Fibroblast of lung (primary cell): ENCODE measurements at regions not wholly inside any gene's neighbourhood (a gene's known extent, or its start where the extent isn't known, plus 50 kb on each side); places are given as distances from the start of the nearest gene placed in this dataset.

Experiments used
- DNase-seq, 2 donors: peaks; one replicate each; pipeline versions ENCODE4 v3.0.0 to v3.0.0-alpha.2; 2010; ENCODE audit warnings: low read depth in 2 of 2
- H2AFZ ChIP-seq: 2 replicates; pipeline ENCODE4 v1.5.1; 2012; ENCODE audit warnings: low read length, control low read depth, inconsistent platforms
- H3K27ac ChIP-seq: 2 replicates; pipeline ENCODE4 v1.5.1; 2011; ENCODE audit warnings: low read length, control low read depth; ENCODE audit not compliant: insufficient read depth
- H3K27me3 ChIP-seq: 2 replicates; pipeline ENCODE4 v1.5.1; 2011; ENCODE audit warnings: mild to moderate bottlenecking, low read length; ENCODE audit not compliant: control insufficient read depth, insufficient read depth
- H3K36me3 ChIP-seq: 2 replicates; pipeline ENCODE4 v1.5.1; 2011; ENCODE audit warnings: low read length; ENCODE audit not compliant: control insufficient read depth, insufficient read depth
- H3K4me1 ChIP-seq: 2 replicates; pipeline ENCODE4 v1.5.1; 2011; ENCODE audit warnings: low read length; ENCODE audit not compliant: control insufficient read depth, insufficient read depth; ENCODE audit errors: extremely low read depth
- H3K4me2 ChIP-seq: 2 replicates; pipeline ENCODE4 v1.5.1; 2011; ENCODE audit warnings: low read length, control low read depth; ENCODE audit not compliant: insufficient read depth; ENCODE audit errors: extremely low read depth
- H3K4me3 ChIP-seq, 4 experiments: fragments of 200-600 bp in 1 of 4; sonication (generic) in 1 of 4; replicated peaks in 1 of 4; 2 replicates each; pipeline ENCODE4 v1.5.1; 2011 to 2016; ENCODE audit warnings: low read length in 4 of 4, low read depth in 3 of 4, mild to moderate bottlenecking in 3 of 4, control low read depth in 2 of 4, inconsistent platforms in 1 of 4, mixed read lengths in 1 of 4; ENCODE audit not compliant: insufficient read depth in 1 of 4; ENCODE audit errors: control extremely low read depth in 1 of 4
- H3K79me2 ChIP-seq: 2 replicates; pipeline ENCODE4 v1.5.1; 2012; ENCODE audit warnings: mild to moderate bottlenecking, low read length, inconsistent platforms; ENCODE audit not compliant: control insufficient read depth, insufficient read depth
- H3K9ac ChIP-seq: 2 replicates; pipeline ENCODE4 v1.5.1; 2011; ENCODE audit warnings: mild to moderate bottlenecking, low read length, control low read depth; ENCODE audit not compliant: insufficient read depth
- H3K9me3 ChIP-seq: 2 replicates; pipeline ENCODE4 v1.5.1; 2012; ENCODE audit warnings: low read depth, low read length; ENCODE audit not compliant: control insufficient read depth, insufficient read depth
- H4K20me1 ChIP-seq: 2 replicates; pipeline ENCODE4 v1.5.1; 2011; ENCODE audit warnings: low read length; ENCODE audit not compliant: control insufficient read depth, insufficient read depth; ENCODE audit errors: extremely low read depth
- CTCF ChIP-seq, 2 donors: IDR thresholded peaks in 1 of 2; conservative IDR thresholded peaks in 1 of 2; 1 replicate in 1 of 2; 2 replicates in 1 of 2; pipeline ENCODE4 v1.5.1; 2011 to 2012; ENCODE audit warnings: low read length in 2 of 2, control low read depth in 1 of 2, inconsistent platforms in 1 of 2, low read depth in 1 of 2, mild to moderate bottlenecking in 1 of 2
- EZH2 ChIP-seq: IDR thresholded peaks from 2 replicates; pipeline ENCODE4 v1.5.1; 2012; ENCODE audit warnings: low read length, control low read depth, mild to moderate bottlenecking; ENCODE audit errors: missing control alignments

GRCh38 chr3:56970461-56970879 lies 90.0 kb upstream of the SPATA12 start:
- H3K27me3 ChIP-seq: no peaks in the 10 kb centered on the region
- peak in 1 of 2 donors; percentile 56 for DNase-seq
- no peaks in the 10 kb centered on the region for H3K4me1 ChIP-seq
- H3K36me3 ChIP-seq: no peaks in the 10 kb centered on the region
- no peaks in the 10 kb centered on the region for H3K9me3 ChIP-seq
- no peak overlapping the region for H2AFZ ChIP-seq
- H3K27ac ChIP-seq: no peak overlapping the region
- no peak for TF ChIP-seq EZH2
- no peak for TF ChIP-seq CTCF (conservative IDR thresholded peaks at IDR 0.05 in 1 of 2, IDR thresholded peaks at IDR 0.05 in 1 of 2; ENCODE audit: low read depth in 1 of 2, low read length in 2 of 2)
- no peak overlapping the region for H3K9ac ChIP-seq
- H3K4me3 ChIP-seq: no peak overlapping the region
- no peak overlapping the region for H3K4me2 ChIP-seq
- H4K20me1 ChIP-seq: no peaks in the 10 kb centered on the region
- H3K79me2 ChIP-seq: no peaks in the 10 kb centered on the region

GRCh38 chr3:56969851-56970250 lies 90.6 kb upstream of the SPATA12 start:
- Histone ChIP-seq H3K4me1 (no peaks in the 10 kb centered on the region), H3K27me3 (no peaks in the 10 kb centered on the region), H3K9ac (no peak overlapping the region), H2AFZ (no peak overlapping the region), H3K36me3 (no peaks in the 10 kb centered on the region), H3K9me3 (no peaks in the 10 kb centered on the region), H3K79me2 (no peaks in the 10 kb centered on the region), H4K20me1 (no peaks in the 10 kb centered on the region), H3K4me2 (no peak overlapping the region), H3K27ac (no peak overlapping the region), H3K4me3 (no peak overlapping the region)
- TF ChIP-seq EZH2: no peak
- DNase-seq: peak in 1 of 2 donors; percentile 50

GRCh38 chr3:56966509-56966908 lies 94.0 kb upstream of the SPATA12 start:
- Histone ChIP-seq H3K4me3 (no peak overlapping the region), H3K27me3 (no peaks in the 10 kb centered on the region)
- DNase-seq: no peak

More at GRCh38 chr3:56966509-56966908, 94.0 kb upstream of the SPATA12 start:
- Histone ChIP-seq H4K20me1 (no peaks in the 10 kb centered on the region), H3K4me2 (no peak overlapping the region), H3K9me3 (no peaks in the 10 kb centered on the region), H2AFZ (no peak overlapping the region), H3K27ac (no peak overlapping the region), H3K79me2 (no peaks in the 10 kb centered on the region), H3K4me1 (no peaks in the 10 kb centered on the region), H3K9ac (no peak overlapping the region), H3K36me3 (no peaks in the 10 kb centered on the region)
- TF ChIP-seq CTCF (conservative IDR thresholded peaks at IDR 0.05 in 1 of 2, IDR thresholded peaks at IDR 0.05 in 1 of 2; ENCODE audit: low read depth in 1 of 2, low read length in 2 of 2) (no peak), EZH2 (no peak)
